ENCODE measurements at regions not wholly inside any gene's neighbourhood (a gene's known extent, or its start where the extent isn't known, plus 50 kb on each side); places are given as distances from the start of the nearest gene placed in this dataset.
A peak's percentile ranks its signal among the peaks of the same experiment; 100 is the strongest.
"Not testable (repeated sequence)": the region's sequence is repeated elsewhere in the genome, so short reads cannot be mapped to it uniquely, and the experiment has no call there.

DNA sequence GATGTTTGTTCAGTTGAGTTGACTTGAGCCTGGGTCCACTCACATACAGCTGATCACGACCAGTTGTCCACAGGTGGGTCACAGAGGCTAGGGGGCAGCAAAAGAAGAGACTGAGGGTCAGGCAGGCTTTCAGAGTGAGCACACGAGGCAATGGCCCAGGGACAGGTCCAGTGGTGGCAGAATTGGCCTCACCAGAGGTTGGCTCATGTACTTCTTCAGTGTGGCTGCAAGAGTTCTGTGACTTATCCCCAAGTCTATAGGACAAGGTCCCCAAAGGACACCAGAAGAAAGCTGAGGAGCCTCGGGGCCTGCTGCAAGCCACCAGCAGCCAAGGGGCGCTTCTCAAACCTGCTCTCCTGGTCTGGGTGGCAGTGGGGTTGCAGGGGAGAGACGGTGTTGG is 219.8 kb downstream of the TFCP2L1 start:
- Histone ChIP-seq H3K9me3 (no peaks in the 10 kb centered on the region), H3K36me3 (ENCODE audit: low read depth) (no peaks in the 10 kb centered on the region), H3K4me1 (ENCODE audit: low read depth) (no peaks in the 10 kb centered on the region), H3K4me3 (no peak overlapping the region)
- no peak for DNase-seq
- ATAC-seq, result no peak
- TF ChIP-seq, protein P1, sequence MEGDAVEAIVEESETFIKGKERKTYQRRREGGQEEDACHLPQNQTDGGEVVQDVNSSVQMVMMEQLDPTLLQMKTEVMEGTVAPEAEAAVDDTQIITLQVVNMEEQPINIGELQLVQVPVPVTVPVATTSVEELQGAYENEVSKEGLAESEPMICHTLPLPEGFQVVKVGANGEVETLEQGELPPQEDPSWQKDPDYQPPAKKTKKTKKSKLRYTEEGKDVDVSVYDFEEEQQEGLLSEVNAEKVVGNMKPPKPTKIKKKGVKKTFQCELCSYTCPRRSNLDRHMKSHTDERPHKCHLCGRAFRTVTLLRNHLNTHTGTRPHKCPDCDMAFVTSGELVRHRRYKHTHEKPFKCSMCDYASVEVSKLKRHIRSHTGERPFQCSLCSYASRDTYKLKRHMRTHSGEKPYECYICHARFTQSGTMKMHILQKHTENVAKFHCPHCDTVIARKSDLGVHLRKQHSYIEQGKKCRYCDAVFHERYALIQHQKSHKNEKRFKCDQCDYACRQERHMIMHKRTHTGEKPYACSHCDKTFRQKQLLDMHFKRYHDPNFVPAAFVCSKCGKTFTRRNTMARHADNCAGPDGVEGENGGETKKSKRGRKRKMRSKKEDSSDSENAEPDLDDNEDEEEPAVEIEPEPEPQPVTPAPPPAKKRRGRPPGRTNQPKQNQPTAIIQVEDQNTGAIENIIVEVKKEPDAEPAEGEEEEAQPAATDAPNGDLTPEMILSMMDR (IDR thresholded peaks at IDR 0.05), result no peak
- intact Hi-C loops (cut with DNase I, micrococcal nuclease), result no loop called here

DNA sequence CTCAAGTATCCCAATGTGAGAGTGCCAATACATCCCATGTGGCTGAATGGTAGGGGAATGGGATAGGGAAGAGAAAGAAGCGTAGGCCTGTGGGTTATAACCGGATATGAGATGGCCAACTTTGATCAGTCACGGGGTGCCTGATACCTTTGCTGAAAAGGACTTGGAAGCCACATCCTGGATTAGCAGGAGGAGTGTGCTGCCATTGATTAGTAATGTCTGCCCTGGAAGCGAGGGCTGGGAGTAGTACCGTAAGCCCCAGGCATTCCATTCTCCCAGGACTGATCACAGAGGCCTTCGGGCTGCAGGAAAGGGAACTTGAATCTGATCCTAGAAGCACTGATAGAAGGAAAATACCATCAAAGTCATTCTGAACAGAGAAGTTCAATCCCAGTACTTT is 218.5 kb downstream of the TFCP2L1 start:
- no peaks in the 10 kb centered on the region for H3K4me1 ChIP-seq (ENCODE audit: low read depth)
- DNase-seq, result no peak
- no peak overlapping the region for H3K4me3 ChIP-seq
- ATAC-seq, result no peak
- H3K36me3 ChIP-seq (ENCODE audit: low read depth), result no peaks in the 10 kb centered on the region
- intact Hi-C loops (cut with DNase I, micrococcal nuclease), result no loop called here
- TF ChIP-seq, protein P1 (IDR thresholded peaks at IDR 0.05), result no peak
- no peaks in the 10 kb centered on the region for H3K9me3 ChIP-seq

- no peak overlapping the region for H3K4me3 ChIP-seq
- DNase-seq (no peak), ATAC-seq (no peak)
- no peaks in the 10 kb centered on the region for H3K4me1 ChIP-seq (ENCODE audit: low read depth)
- TF ChIP-seq, protein P1 (IDR thresholded peaks at IDR 0.05), result no peak
- no peaks in the 10 kb centered on the region for H3K36me3 ChIP-seq (ENCODE audit: low read depth)
- H3K9me3 ChIP-seq, result no peaks in the 10 kb centered on the region
- intact Hi-C loops (cut with DNase I, micrococcal nuclease), result no loop called here
Measured at GRCh38 chr2:121068851-121069250, 216.2 kb downstream of the TFCP2L1 start.

GRCh38 chr2:121069434-121069969 is 215.5 kb downstream of the TFCP2L1 start:
- intact Hi-C loops (cut with DNase I, micrococcal nuclease), result no loop called here
- H3K4me3 ChIP-seq, result no peak overlapping the region
- DNase-seq (peak in 1 of 3 donors; percentile 19), ATAC-seq (no peak)
- no peaks in the 10 kb centered on the region for H3K9me3 ChIP-seq
- TF ChIP-seq, protein P1 (IDR thresholded peaks at IDR 0.05), result no peak
- H3K36me3 ChIP-seq (ENCODE audit: low read depth), result no peaks in the 10 kb centered on the region
- no peaks in the 10 kb centered on the region for H3K4me1 ChIP-seq (ENCODE audit: low read depth)

GRCh38 chr2:121070061-121070460 is 214.9 kb downstream of the TFCP2L1 start:
- ATAC-seq; H3K4me1 ChIP-seq (ENCODE audit: low read depth); H3K36me3 ChIP-seq (ENCODE audit: low read depth); H3K9me3 ChIP-seq; H3K4me3 ChIP-seq: not testable (repeated sequence)
- intact Hi-C loops (cut with DNase I, micrococcal nuclease), result loop anchor here (2.0 to 5.0 kb wide), 2 partner anchors 373 to 375 kb away; no protein-coding TSS in a partner anchor
- peak in 1 of 3 donors; percentile 4 for DNase-seq

GRCh38 chr2:121071034-121071504 is 213.9 kb downstream of the TFCP2L1 start:
- DNase-seq (peak; percentile 61 to 83 (median 78)), ATAC-seq (peak; percentile 56)
- intact Hi-C loops (cut with DNase I, micrococcal nuclease), result loop anchor here (2.0 to 5.0 kb wide), 2 partner anchors 374 to 376 kb away; no protein-coding TSS in a partner anchor
- Histone ChIP-seq H3K9me3 (no peaks in the 10 kb centered on the region), H3K36me3 (ENCODE audit: low read depth) (no peaks in the 10 kb centered on the region), H3K4me3 (no peak overlapping the region), H3K4me1 (ENCODE audit: low read depth) (no peaks in the 10 kb centered on the region)
- TF ChIP-seq, protein P1 (IDR thresholded peaks at IDR 0.05), result peak; percentile 68
